ENCODE measurements at regions not wholly inside any gene's neighbourhood (a gene's known extent, or its start where the extent isn't known, plus 50 kb on each side); places are given as distances from the start of the nearest gene placed in this dataset.

GRCh38 chr3:18119866-18120265, 305.3 kb downstream of the SATB1 start:
- H3K23ac ChIP-seq (ENCODE audit: insufficient read length): no peak overlapping the region
- H3K56ac ChIP-seq (replicated peaks; ENCODE audit: insufficient read length, low read depth, low read length): no peak overlapping the region
- 92% methylated on average over 5 of the region's 5 CpGs; no CpG with 5 or more reads in 1 of the 2 experiments for WGBS, 2 experiments (ENCODE audit: extremely low coverage in 1 of 2, insufficient coverage in 1 of 2, insufficient read length in 1 of 2, insufficient replicate concordance in 2 of 2, low coverage in 1 of 2, low lambda C conversion rate in 2 of 2, missing lambda C conversion rate in 1 of 2)
- no peaks in the 10 kb centered on the region for H3K27me3 ChIP-seq (replicated peaks in 1 of 4; ENCODE audit: control insufficient read depth in 3 of 4, extremely low read depth in 1 of 4, insufficient read depth in 3 of 4, low read length in 3 of 4)
- no peak overlapping the region for H3K14ac ChIP-seq (ENCODE audit: insufficient read length)
- H4K20me1 ChIP-seq (replicated peaks in 1 of 2; ENCODE audit: control insufficient read depth in 1 of 2, insufficient read depth in 2 of 2, low read length in 2 of 2): no peaks in the 10 kb centered on the region
- H2BK15ac ChIP-seq (ENCODE audit: low read length): no peak overlapping the region
- no peak overlapping the region for H4K8ac ChIP-seq (ENCODE audit: extremely low read depth, insufficient read depth, low read length)
- H3K4me3 ChIP-seq (ENCODE audit: extremely low read depth in 1 of 4, insufficient read depth in 2 of 4, low read depth in 3 of 4, low read length in 4 of 4): no peak overlapping the region
- no peak overlapping the region for H2BK5ac ChIP-seq (ENCODE audit: low read depth, low read length)
- no peak overlapping the region for H3K4ac ChIP-seq (replicated peaks; ENCODE audit: insufficient read length, low read depth, low read length)
- no peaks in the 10 kb centered on the region for H3K23me2 ChIP-seq (ENCODE audit: low read depth, low read length)
- POLR2A ChIA-PET (ENCODE audit: partially characterized antibody): no interaction called here
- FAIRE-seq: no peak
- no peak overlapping the region for H4K5ac ChIP-seq (ENCODE audit: insufficient read length, low read depth, low read length)
- no peak overlapping the region for H3K18ac ChIP-seq (ENCODE audit: extremely low read depth, low read length)
- H2BK120ac ChIP-seq (replicated peaks; ENCODE audit: low read depth, low read length): no peak overlapping the region
- H3K36me3 ChIP-seq (ENCODE audit: control insufficient read depth in 2 of 4, insufficient read depth in 4 of 4, low read length in 3 of 4): no peaks in the 10 kb centered on the region
- H3K4me2 ChIP-seq (ENCODE audit: insufficient read depth in 1 of 2, low read depth in 2 of 2, low read length in 2 of 2): no peak overlapping the region
- no peak overlapping the region for H4K91ac ChIP-seq (replicated peaks; ENCODE audit: insufficient read length, low read length)
- H3K4me1 ChIP-seq (replicated peaks in 1 of 4; ENCODE audit: control insufficient read depth in 3 of 4, insufficient read depth in 4 of 4, low read length in 3 of 4): no peaks in the 10 kb centered on the region
- no peaks in the 10 kb centered on the region for H3K79me1 ChIP-seq (ENCODE audit: low read depth, low read length)
- no peak overlapping the region for H3K9ac ChIP-seq (replicated peaks in 1 of 4; ENCODE audit: extremely low read depth in 1 of 4, low read depth in 3 of 4, low read length in 3 of 4)
- H3K27ac ChIP-seq (ENCODE audit: low read depth, low read length): no peak overlapping the region
- no peak overlapping the region for H2AFZ ChIP-seq (ENCODE audit: low read length)
- H2BK20ac ChIP-seq (ENCODE audit: low read length): no peak overlapping the region
- no peaks in the 10 kb centered on the region for H3K9me3 ChIP-seq (ENCODE audit: insufficient read depth in 2 of 2, low read depth in 1 of 2, low read length in 1 of 2)
- H2BK12ac ChIP-seq (ENCODE audit: low read depth, low read length): no peak overlapping the region
- no peaks in the 10 kb centered on the region for H3K79me2 ChIP-seq (ENCODE audit: control insufficient read depth in 1 of 2, insufficient read depth in 2 of 2, low read length in 2 of 2)
- CTCF ChIA-PET (ENCODE audit: partially characterized antibody): no interaction called here
- no peak overlapping the region for H2AK5ac ChIP-seq (ENCODE audit: low read depth, low read length)
- DNase-seq (ENCODE audit: low read depth in 1 of 2, low spot score in 2 of 2): no peak
- no peak for TF ChIP-seq KDM1A (IDR thresholded peaks at IDR 0.05; ENCODE audit: borderline replicate concordance, low read length)
- TF ChIP-seq EP300 (IDR thresholded peaks at IDR 0.05; ENCODE audit: borderline replicate concordance in 1 of 2, low read depth in 2 of 2, low read length in 2 of 2): no peak

Measured in H1 (cell line).